GM19023 (cell line): ENCODE measurements at regions not wholly inside any gene's neighbourhood (a gene's known extent, or its start where the extent isn't known, plus 50 kb on each side); places are given as distances from the start of the nearest gene placed in this dataset.
"Not testable (repeated sequence)": the region's sequence is repeated elsewhere in the genome, so short reads cannot be mapped to it uniquely, and the experiment has no call there.

Experiments
- ATAC-seq: cut with Tn5 transposase; IDR thresholded peaks from one replicate; pipeline ENCODE4 v1.9.1; 2021; ENCODE audit warnings: mild to moderate bottlenecking, moderate library complexity; ENCODE audit not compliant: unreplicated experiment

GRCh38 chr10:21368022-21368582 is 157.4 kb downstream of the SKIDA1 start:
- ATAC-seq, result peak; percentile 62

GRCh38 chr10:21366108-21366507 is 159.4 kb downstream of the SKIDA1 start:
- not testable (repeated sequence) for ATAC-seq

- no peak for ATAC-seq
These were observed 161.0 kb downstream of the SKIDA1 start for GRCh38 chr10:21364196-21365114.

- ATAC-seq, result no peak
These were observed 161.8 kb downstream of the SKIDA1 start for GRCh38 chr10:21363731-21364104.

- no peak for ATAC-seq
These were observed 162.3 kb downstream of the SKIDA1 start for GRCh38 chr10:21363092-21363730.

- ATAC-seq, result no peak
These were observed 166.3 kb downstream of the SKIDA1 start for GRCh38 chr10:21359202-21359601.

GRCh38 chr10:21355591-21356011 is 169.9 kb downstream of the SKIDA1 start:
- ATAC-seq, result no peak

GRCh38 chr10:21352886-21353285 is 172.6 kb downstream of the SKIDA1 start:
- ATAC-seq, result no peak

- not testable (repeated sequence) for ATAC-seq
These were observed 173.9 kb downstream of the SKIDA1 start for GRCh38 chr10:21351594-21351993.

- ATAC-seq, result no peak
These were observed 175.6 kb downstream of the SKIDA1 start for GRCh38 chr10:21349912-21350286.

- ATAC-seq, result no peak
These were observed 177.7 kb downstream of the SKIDA1 start for GRCh38 chr10:21347785-21348170.

GRCh38 chr10:21347043-21347784 is 178.3 kb downstream of the SKIDA1 start:
- no peak for ATAC-seq

- no peak for ATAC-seq
These were observed 182.4 kb downstream of the SKIDA1 start for GRCh38 chr10:21343087-21343486.

- not testable (repeated sequence) for ATAC-seq
These were observed 183.0 kb downstream of the SKIDA1 start for GRCh38 chr10:21342499-21342898.

- ATAC-seq, result no peak
These were observed 185.2 kb downstream of the SKIDA1 start for GRCh38 chr10:21340331-21340730.

- ATAC-seq, result no peak
These were observed 188.2 kb downstream of the SKIDA1 start for GRCh38 chr10:21337171-21337792.

GRCh38 chr10:21336476-21337170 is 188.9 kb downstream of the SKIDA1 start:
- ATAC-seq, result no peak

GRCh38 chr10:21334891-21335696 is 190.4 kb downstream of the SKIDA1 start:
- ATAC-seq, result no peak

GRCh38 chr10:21330628-21331020 is 194.9 kb downstream of the SKIDA1 start:
- ATAC-seq, result no peak
